Urothelium cell line (cell line): ENCODE measurements at regions not wholly inside any gene's neighbourhood (a gene's known extent, or its start where the extent isn't known, plus 50 kb on each side); places are given as distances from the start of the nearest gene placed in this dataset.

Experiments used
- DNase-seq: peaks from one replicate; pipeline ENCODE4 v3.0.0; 2011; ENCODE audit warnings: low spot score, mixed read lengths
- FAIRE-seq: peaks from 2 replicates; lab custom pipeline; 2011; peaks lifted over from hg19 to GRCh38; lab: Jason Lieb, UNC

GRCh38 chr10:10660054-10660453, 357.6 kb upstream of the CELF2 start:
- FAIRE-seq (no peak), DNase-seq (no peak)

GRCh38 chr10:10661176-10661575, 356.5 kb upstream of the CELF2 start:
- DNase-seq (no peak), FAIRE-seq (no peak)

- FAIRE-seq (no peak), DNase-seq (no peak)
These were observed 354.8 kb upstream of the CELF2 start for GRCh38 chr10:10662716-10663408.

GRCh38 chr10:10663622-10664021, 354.1 kb upstream of the CELF2 start:
- FAIRE-seq (no peak), DNase-seq (no peak)

- no peak for FAIRE-seq
These were observed 351.9 kb upstream of the CELF2 start for GRCh38 chr10:10665750-10666149.

GRCh38 chr10:10667466-10667865, 350.2 kb upstream of the CELF2 start:
- no peak for DNase-seq
- no peak for FAIRE-seq

More at GRCh38 chr10:10665750-10666149, 351.9 kb upstream of the CELF2 start:
- DNase-seq, result no peak

GRCh38 chr10:10676972-10677371, 340.7 kb upstream of the CELF2 start:
- no peak for DNase-seq
- no peak for FAIRE-seq

GRCh38 chr10:10677479-10677878, 340.2 kb upstream of the CELF2 start:
- DNase-seq, result peak; percentile 26

GRCh38 chr10:10680496-10680895, 337.2 kb upstream of the CELF2 start:
- DNase-seq (no peak), FAIRE-seq (no peak)

More at GRCh38 chr10:10677479-10677878, 340.2 kb upstream of the CELF2 start:
- no peak for FAIRE-seq

- DNase-seq, result no peak
- FAIRE-seq, result no peak
These were observed 332.7 kb upstream of the CELF2 start for GRCh38 chr10:10684972-10685371.

GRCh38 chr10:10685566-10685965, 332.1 kb upstream of the CELF2 start:
- DNase-seq (no peak), FAIRE-seq (no peak)

GRCh38 chr10:10687751-10688150, 329.9 kb upstream of the CELF2 start:
- DNase-seq, result no peak
- no peak for FAIRE-seq

- no peak for FAIRE-seq
- no peak for DNase-seq
These were observed 318.2 kb upstream of the CELF2 start for GRCh38 chr10:10699427-10699826.

- DNase-seq (no peak), FAIRE-seq (no peak)
These were observed 316.5 kb upstream of the CELF2 start for GRCh38 chr10:10701084-10701611.

GRCh38 chr10:10702211-10702610, 315.5 kb upstream of the CELF2 start:
- DNase-seq (no peak), FAIRE-seq (no peak)

- FAIRE-seq (no peak), DNase-seq (no peak)
These were observed 314.3 kb upstream of the CELF2 start for GRCh38 chr10:10703382-10703781.

GRCh38 chr10:10712155-10712704, 305.4 kb upstream of the CELF2 start:
- DNase-seq, result no peak
- no peak for FAIRE-seq

GRCh38 chr10:10714327-10714726, 303.3 kb upstream of the CELF2 start:
- DNase-seq (no peak), FAIRE-seq (no peak)

GRCh38 chr10:10716972-10717371, 300.7 kb upstream of the CELF2 start:
- FAIRE-seq, result no peak
- DNase-seq, result no peak

- DNase-seq (no peak), FAIRE-seq (no peak)
These were observed 295.2 kb upstream of the CELF2 start for GRCh38 chr10:10722422-10722821.

- DNase-seq (no peak), FAIRE-seq (no peak)
These were observed 292.5 kb upstream of the CELF2 start for GRCh38 chr10:10725196-10725595.

- DNase-seq (no peak), FAIRE-seq (no peak)
These were observed 291.6 kb upstream of the CELF2 start for GRCh38 chr10:10726101-10726500.
